Mononuclear cell (primary cell): ENCODE measurements at regions not wholly inside any gene's neighbourhood (a gene's known extent, or its start where the extent isn't known, plus 50 kb on each side); places are given as distances from the start of the nearest gene placed in this dataset.
"Not testable (repeated sequence)": the region's sequence is repeated elsewhere in the genome, so short reads cannot be mapped to it uniquely, and the experiment has no call there.

Source experiments
- H3K27me3 ChIP-seq: 2 replicates; pipeline ENCODE4 v1.6.0; 2011; ENCODE audit warnings: low read length, control low read depth; ENCODE audit not compliant: insufficient read depth
- H3K4me1 ChIP-seq: 2 replicates; pipeline ENCODE4 v1.5.1; 2011; ENCODE audit warnings: mild to moderate bottlenecking, low read length, control low read depth; ENCODE audit not compliant: insufficient read depth
- H3K4me3 ChIP-seq: 2 replicates; pipeline ENCODE4 v1.5.1; 2011; ENCODE audit warnings: mild to moderate bottlenecking, low read length, moderate library complexity
- H3K9me3 ChIP-seq: 2 replicates; pipeline ENCODE4 v1.5.1; 2011; ENCODE audit warnings: low read depth, mild to moderate bottlenecking, control low read depth, low read length

DNA sequence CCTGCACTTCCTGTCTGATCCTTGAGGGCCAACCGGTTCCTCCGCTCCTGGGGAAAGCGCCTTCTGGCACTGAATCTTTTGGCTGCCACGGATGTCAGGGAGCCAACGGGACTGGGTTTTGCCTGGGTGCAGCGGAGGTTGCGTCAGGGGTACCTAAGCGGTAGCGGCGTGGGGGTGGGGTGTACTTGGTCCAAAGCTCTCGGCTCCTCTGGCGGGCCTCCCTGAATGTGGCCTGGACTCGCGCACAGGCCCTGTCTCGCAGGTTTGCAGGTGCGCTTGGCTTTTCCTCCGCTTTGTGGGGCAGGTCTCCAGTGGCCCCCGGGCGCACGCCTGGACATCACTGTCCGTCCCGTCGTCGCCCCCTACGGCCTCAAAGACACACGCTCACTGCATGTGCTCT lies 1410.1 kb upstream of the PCDH10 start:
- not testable (repeated sequence) for H3K4me1 ChIP-seq, H3K27me3 ChIP-seq, H3K9me3 ChIP-seq, H3K4me3 ChIP-seq

DNA sequence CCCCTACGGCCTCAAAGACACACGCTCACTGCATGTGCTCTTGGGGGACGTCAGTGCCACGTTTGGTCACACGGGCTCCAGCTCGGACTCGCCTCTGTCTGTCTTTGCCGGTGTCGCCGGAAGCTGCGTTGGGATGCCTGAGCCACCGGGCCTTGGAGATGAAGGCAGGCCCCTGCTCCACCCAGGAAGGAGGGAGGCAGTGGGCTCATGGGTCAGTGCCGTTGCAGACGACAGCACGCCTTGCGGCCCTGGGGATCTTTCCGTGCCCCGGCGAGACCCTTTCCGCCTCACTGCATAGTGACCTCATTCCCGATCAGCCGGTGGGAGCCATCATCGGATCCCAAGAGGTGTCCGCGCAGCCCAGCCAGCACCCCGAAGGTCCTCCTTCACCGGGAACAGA lies 1407.3 kb upstream of the PCDH10 start:
- not testable (repeated sequence) for H3K9me3 ChIP-seq, H3K27me3 ChIP-seq, H3K4me3 ChIP-seq, H3K4me1 ChIP-seq

DNA sequence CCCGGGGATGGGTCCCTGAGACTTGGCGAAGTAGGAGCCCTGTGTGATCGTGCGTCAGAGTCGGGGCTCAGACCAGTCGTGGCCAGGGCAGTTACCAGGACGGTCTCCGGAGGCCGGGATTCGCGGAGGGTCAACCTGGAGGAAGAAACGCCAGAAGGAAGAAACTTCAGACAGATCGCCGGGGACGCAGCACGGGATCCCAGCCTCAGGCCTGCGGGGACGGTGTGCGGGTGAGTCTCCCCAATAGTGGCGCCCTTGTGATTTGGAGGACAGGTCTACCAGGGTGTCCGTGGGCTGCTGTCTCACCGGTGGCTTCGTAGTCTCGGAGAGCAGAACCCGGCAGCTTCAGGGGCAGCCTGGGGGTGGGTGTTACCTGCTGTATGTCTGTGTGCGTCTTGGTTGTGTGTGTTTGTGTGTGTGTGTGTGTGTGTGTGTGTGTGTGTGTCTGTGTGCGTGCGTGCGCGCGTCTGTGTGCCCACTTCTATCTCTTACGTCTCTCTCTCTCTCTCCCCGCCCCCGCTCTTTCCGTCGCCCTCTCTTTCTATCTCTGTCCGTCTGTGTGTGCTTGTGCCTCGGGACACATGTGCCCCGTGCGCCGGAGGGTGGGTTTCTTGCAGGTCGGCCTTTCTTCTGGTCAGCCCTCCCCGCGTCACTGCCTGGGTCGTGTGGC lies 1406.4 kb upstream of the PCDH10 start:
- not testable (repeated sequence) for H3K9me3 ChIP-seq, H3K27me3 ChIP-seq, H3K4me3 ChIP-seq, H3K4me1 ChIP-seq

DNA sequence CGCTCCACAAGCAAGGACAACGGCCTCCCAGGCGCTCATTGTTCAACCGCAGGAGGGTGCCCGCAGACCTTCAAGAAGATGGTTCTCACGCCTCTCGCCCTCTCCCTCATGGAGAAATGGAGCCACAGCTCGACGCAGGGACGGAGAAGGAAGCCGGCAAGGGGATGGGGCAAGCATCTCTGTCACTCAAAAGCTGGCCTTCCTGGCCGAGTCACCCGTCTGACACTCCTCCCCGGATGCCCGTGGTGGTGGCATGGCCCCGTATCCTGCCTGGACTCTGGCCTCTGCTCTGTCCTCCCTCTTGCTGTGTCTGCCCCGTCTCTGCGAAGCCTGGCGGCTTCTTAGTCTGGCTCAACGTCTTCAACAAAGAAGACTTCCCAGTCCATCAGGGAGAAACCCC lies 1405.7 kb upstream of the PCDH10 start:
- H3K27me3 ChIP-seq, H3K9me3 ChIP-seq, H3K4me3 ChIP-seq, H3K4me1 ChIP-seq: not testable (repeated sequence)

DNA sequence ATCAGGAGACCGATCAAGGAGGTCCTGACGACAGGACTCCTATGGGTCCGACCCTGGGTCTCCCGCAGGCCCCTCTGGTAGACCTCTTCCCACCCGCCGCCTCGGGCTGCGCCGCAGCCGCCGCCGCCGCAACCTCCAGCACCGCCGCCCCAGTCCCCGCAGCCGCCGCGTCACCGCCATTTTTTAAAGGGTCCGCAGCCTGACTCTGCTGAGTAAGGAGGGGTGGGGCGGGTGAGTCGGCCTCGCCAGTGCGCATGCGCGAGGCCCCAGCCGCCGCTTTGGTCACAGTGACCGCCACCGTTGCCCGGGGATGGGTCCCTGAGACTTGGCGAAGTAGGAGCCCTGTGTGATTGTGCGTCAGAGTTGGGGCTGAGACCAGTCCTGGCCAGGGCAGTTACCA lies 1401.9 kb upstream of the PCDH10 start:
- not testable (repeated sequence) for H3K27me3 ChIP-seq, H3K9me3 ChIP-seq, H3K4me1 ChIP-seq, H3K4me3 ChIP-seq

DNA sequence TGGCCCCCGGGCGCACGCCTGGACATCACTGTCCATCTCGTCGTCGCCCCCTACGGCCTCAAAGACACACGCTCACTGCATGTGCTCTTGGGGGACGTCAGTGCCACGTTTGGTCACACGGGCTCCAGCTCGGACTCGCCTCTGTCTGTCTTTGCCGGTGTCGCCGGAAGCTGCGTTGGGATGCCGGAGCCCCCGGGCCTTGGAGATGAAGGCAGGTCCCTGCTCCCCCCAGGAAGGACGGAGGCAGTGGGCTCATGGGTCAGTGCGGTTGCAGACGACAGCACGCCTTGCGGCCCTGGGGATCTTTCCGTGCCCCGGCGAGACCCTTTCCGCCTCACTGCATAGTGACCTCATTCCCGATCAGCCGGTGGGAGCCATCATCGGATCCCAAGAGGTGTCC lies 1399.9 kb upstream of the PCDH10 start:
- H3K27me3 ChIP-seq, H3K9me3 ChIP-seq, H3K4me1 ChIP-seq, H3K4me3 ChIP-seq: not testable (repeated sequence)

DNA sequence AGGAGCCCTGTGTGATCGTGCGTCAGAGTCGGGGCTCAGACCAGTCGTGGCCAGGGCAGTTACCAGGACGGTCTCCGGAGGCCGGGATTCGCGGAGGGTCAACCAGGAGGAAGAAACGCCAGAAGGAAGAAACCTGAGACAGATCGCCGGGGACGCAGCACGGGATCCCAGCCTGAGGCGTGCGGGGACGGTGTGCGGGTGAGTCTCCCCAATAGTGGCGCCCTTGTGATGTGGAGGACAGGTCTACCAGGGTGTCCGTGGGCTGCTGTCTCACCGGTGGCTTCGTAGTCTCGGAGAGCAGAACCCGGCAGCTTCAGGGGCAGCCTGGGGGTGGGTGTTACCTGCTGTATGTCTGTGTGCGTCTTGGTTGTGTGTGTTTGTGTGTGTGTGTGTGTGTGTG lies 1399.1 kb upstream of the PCDH10 start:
- H3K4me3 ChIP-seq, H3K9me3 ChIP-seq, H3K27me3 ChIP-seq, H3K4me1 ChIP-seq: not testable (repeated sequence)

DNA sequence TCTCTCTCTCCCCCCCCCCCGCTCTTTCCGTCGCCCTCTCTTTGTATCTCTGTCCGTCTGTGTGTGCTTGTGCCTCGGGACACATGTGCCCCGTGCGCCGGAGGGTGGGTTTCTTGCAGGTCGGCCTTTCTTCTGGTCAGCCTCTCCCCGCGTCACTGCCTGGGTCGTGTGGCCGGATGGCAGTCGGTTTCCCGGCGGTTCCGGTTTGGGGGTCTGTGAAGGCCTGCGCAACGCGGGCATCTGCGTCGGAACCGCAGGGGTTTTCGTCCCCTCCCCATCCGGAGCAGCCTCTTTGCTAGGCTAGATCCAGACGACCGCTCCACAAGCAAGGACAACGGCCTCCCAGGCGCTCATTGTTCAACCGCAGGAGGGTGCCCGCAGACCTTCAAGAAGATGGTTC lies 1398.6 kb upstream of the PCDH10 start:
- not testable (repeated sequence) for H3K9me3 ChIP-seq, H3K4me1 ChIP-seq, H3K27me3 ChIP-seq, H3K4me3 ChIP-seq

DNA sequence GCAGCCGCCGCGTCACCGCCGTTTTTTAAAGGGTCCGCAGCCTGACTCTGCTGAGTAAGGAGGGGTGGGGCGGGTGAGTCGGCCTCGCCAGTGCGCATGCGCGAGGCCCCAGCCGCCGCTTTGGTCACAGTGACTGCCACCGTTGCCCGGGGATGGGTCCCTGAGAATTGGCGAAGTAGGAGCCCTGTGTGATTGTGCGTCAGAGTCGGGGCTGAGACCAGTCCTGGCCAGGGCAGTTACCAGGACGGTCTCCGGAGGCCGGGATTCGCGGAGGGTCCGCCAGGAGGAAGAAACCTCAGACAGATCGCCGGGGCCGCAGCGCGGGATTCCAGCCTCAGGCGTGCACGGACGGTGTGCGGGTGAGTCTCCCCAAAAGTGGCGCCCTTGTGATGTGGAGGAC lies 1386.9 kb upstream of the PCDH10 start:
- not testable (repeated sequence) for H3K4me1 ChIP-seq, H3K9me3 ChIP-seq, H3K27me3 ChIP-seq, H3K4me3 ChIP-seq

DNA sequence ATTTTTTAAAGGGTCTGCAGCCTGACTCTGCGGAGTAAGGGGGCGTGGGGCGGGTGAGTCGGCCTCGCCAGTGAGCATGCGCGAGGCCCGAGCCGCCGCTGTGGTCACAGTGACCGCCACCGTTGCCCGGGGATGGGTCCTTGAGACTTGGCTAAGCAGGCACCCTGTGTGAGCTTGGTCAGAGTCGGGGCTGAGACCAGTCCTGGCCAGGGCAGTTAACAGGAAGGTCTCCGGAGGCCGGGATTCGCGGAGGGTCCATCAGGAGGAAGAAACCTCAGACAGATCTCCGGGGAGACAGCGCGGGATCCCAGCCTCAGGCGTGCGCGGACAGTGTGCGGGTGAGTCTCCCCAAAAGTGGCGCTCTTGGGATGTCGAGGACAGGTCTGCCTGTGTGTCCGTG lies 1384.4 kb upstream of the PCDH10 start:
- Histone ChIP-seq H3K4me1 (no peaks in the 10 kb centered on the region), H3K9me3 (no peaks in the 10 kb centered on the region), H3K4me3 (no peak overlapping the region), H3K27me3 (no peaks in the 10 kb centered on the region)

DNA sequence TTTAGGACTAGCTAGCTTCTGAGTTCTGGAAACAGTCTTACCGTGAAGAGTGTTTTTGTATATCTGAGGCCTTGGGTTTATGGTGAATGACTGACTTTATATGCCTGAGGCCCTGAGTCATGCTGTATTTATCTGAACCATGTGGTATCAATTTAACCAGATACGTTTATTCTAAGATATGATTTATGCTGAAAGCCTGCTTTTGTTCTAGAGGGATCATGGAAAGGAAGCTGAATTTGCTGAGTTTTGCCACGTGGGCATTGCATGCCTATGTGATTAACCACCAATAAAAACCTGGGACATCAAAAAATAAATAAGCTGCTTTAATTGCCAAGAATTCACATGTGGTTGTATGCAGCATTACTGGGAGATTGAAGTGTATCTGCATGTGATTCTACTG lies 1374.7 kb upstream of the PCDH10 start:
- not testable (repeated sequence) for H3K27me3 ChIP-seq, H3K4me1 ChIP-seq, H3K4me3 ChIP-seq, H3K9me3 ChIP-seq

DNA sequence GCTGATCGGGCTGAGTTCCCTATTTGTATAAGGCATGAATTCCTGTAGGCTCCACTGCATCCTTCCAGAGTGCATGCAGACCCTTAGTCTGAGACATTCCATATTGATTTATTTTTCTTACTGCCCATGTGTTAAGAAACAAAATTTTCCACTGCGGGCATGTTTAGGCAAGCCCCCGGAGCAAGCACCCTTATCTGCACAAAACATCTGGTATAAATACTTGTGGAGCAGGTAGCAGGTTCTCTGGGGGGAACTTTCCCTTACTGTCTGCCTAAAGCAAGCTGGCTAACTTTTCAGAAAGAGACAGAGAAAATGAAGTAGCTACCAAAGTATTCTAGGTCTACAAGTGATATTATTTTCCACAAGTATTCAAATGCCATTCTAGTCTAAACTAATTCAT lies 1338.5 kb upstream of the PCDH10 start:
- not testable (repeated sequence) for H3K27me3 ChIP-seq, H3K4me1 ChIP-seq, H3K9me3 ChIP-seq, H3K4me3 ChIP-seq
